ENCODE measurements at regions not wholly inside any gene's neighbourhood (a gene's known extent, or its start where the extent isn't known, plus 50 kb on each side); places are given as distances from the start of the nearest gene placed in this dataset.

DNA sequence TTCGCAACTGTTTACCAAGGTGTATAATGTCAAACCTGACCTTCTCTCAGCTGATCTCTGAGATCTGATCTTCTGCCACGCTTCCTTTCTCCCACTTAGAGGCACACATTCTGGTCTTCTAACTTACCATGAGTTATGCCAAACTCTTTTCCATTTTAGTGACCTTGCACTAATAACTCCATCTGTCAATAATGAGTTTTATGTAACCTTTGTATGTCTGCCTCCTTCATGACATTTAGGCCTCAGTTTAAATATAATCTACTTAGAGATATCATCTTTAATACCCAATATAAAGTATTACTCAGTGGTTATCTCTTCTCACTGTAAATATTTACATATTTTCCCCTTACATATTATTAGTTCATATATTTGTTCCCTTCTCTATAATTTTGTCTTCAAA is 827.5 kb upstream of the PCDH20 start:
- TF ChIP-seq CTCF (conservative IDR thresholded peaks at IDR 0.05; ENCODE audit: low read depth in 2 of 2), result no peak
- TF ChIP-seq POLR2AphosphoS5 (IDR thresholded peaks at IDR 0.05; ENCODE audit: low read depth), result no peak
- TF ChIP-seq CREB1 (CRISPR knock-in tag; IDR thresholded peaks at IDR 0.05; ENCODE audit: low read depth), result no peak
- TF ChIP-seq REST (IDR thresholded peaks at IDR 0.05; ENCODE audit: unreplicated experiment), result no peak

Measured in GM23338 (cell line).